NCI-H82 treated with DMSO at 0.1 percent for 48 hours (cell line): ENCODE measurements at regions not wholly inside any gene's neighbourhood (a gene's known extent, or its start where the extent isn't known, plus 50 kb on each side); places are given as distances from the start of the nearest gene placed in this dataset.
A peak's percentile ranks its signal among the peaks of the same experiment; 100 is the strongest.

Source experiments
- DNase-seq: peaks from one replicate; lab custom pipeline; 2025; ENCODE audit not compliant: unreplicated experiment; lab: John Stamatoyannopoulos, UW

- no peak for DNase-seq
These were observed 66.7 kb upstream of the EZH2 start for GRCh38 chr7:148950806-148951205.

GRCh38 chr7:148944935-148945934, 61.1 kb upstream of the EZH2 start:
- DNase-seq = no peak

- DNase-seq = peak; percentile 65
These were observed 57.6 kb upstream of the EZH2 start for GRCh38 chr7:148941598-148942275.

GRCh38 chr7:148940702-148941597, 56.9 kb upstream of the EZH2 start:
- DNase-seq = peak; percentile 84

- DNase-seq = no peak
These were observed 55.2 kb upstream of the EZH2 start for GRCh38 chr7:148939128-148939755.

GRCh38 chr7:148935451-148935850, 51.4 kb upstream of the EZH2 start:
- no peak for DNase-seq
